K562 (cell line): ENCODE measurements at regions not wholly inside any gene's neighbourhood (a gene's known extent, or its start where the extent isn't known, plus 50 kb on each side); places are given as distances from the start of the nearest gene placed in this dataset.

Experiments used
- FOSL1 ChIP-seq: fragments of 200-800 bp; sonication (Bioruptor generic); conservative IDR thresholded peaks from 2 replicates; pipeline ENCODE4 v1.6.1; 2016; ENCODE audit warnings: missing genetic modification characterization, missing compliant biosample characterization
- NCOR1 ChIP-seq: fragments of 450-650 bp; IDR thresholded peaks from 2 replicates; pipeline ENCODE4 v1.6.1; 2016; ENCODE audit warnings: mild to moderate bottlenecking, moderate library complexity
- PPARD ChIP-seq: fragments of 250-450 bp; sonication (Bioruptor Pico); IDR thresholded peaks from 2 replicates; pipeline ENCODE4 v1.8.0; 2022; ENCODE audit warnings: inconsistent platforms, mild to moderate bottlenecking, moderate library complexity
- SMARCB1 ChIP-seq: IDR thresholded peaks from 2 replicates; pipeline ENCODE4 v1.6.1; 2011; ENCODE audit warnings: improper control_type of control experiment, low read depth; ENCODE audit not compliant: insufficient read length
- ZFP30 ChIP-seq: fragments of 250-450 bp; sonication (Bioruptor Pico); IDR thresholded peaks from 2 replicates; pipeline ENCODE4 v1.8.0; 2022; ENCODE audit warnings: moderate library complexity, mild to moderate bottlenecking, inconsistent platforms, borderline replicate concordance
- ZNF124 ChIP-seq: sonication (generic); formaldehyde crosslinking; IDR thresholded peaks from 2 replicates; pipeline ENCODE4 v1.8.1; 2022; ENCODE audit warnings: missing genetic modification reagents
- TF ChIP-seq, protein P1 (sequence below): fragments of 450-650 bp; IDR thresholded peaks from 2 replicates; pipeline ENCODE4 v1.6.1; 2016
- TF ChIP-seq, protein P2 (sequence below): sonication (generic); formaldehyde crosslinking; IDR thresholded peaks from 2 replicates; pipeline ENCODE4 v1.5.0; 2020; ENCODE audit warnings: missing genetic modification reagents
- TF ChIP-seq, protein P3 (sequence below): fragments of 200-600 bp; sonication (generic); IDR thresholded peaks from one replicate; pipeline ENCODE4 v1.6.1; 2012; ENCODE audit warnings: mild to moderate bottlenecking, low read depth, low read length, inconsistent platforms
- TF ChIP-seq, protein P4 (sequence below), 3 experiments: fragments of 200-800 bp in 1 of 3; sonication (Bioruptor generic) in 1 of 3; sonication (generic) in 1 of 3; formaldehyde crosslinking in 1 of 3; IDR thresholded peaks; 2 replicates each; pipeline versions ENCODE4 v1.6.1 to v1.8.0; 2016 to 2022; ENCODE audit warnings: mild to moderate bottlenecking in 2 of 3, missing compliant biosample characterization in 2 of 3, missing genetic modification characterization in 2 of 3, missing genetic modification reagents in 1 of 3
- TF ChIP-seq, protein P5 (sequence below), 3 experiments: IDR thresholded peaks in 2 of 3; conservative IDR thresholded peaks in 1 of 3; 2 replicates each; pipeline ENCODE4 v1.5.1; 2011 to 2012; ENCODE audit warnings: low read length in 3 of 3, mild to moderate bottlenecking in 3 of 3, control low read depth in 2 of 3, improper control_type of control experiment in 1 of 3, inconsistent platforms in 1 of 3, low read depth in 1 of 3, mixed read lengths in 1 of 3, moderate library complexity in 1 of 3; ENCODE audit not compliant: insufficient read depth in 2 of 3

DNA sequence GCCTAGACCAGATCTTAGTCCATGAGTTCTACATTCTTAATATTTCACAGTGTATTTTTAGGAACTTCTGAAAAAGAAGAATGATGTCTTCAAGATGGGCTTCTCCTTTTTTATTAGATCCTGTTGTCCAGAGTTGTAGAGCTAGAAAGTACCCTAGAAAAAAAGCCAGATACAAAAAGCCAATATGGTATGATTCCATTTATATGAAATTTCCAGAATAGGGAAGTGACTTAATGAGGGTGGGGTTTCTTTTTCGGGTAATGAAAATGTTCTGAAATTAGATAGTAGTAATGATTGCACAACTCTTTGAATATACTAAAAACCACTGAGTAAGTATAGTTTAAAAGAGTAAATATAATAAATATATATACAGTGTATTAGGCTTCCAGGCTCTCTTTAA, 116.9 kb downstream of the NFKBIZ start:
- TF ChIP-seq, protein P1, sequence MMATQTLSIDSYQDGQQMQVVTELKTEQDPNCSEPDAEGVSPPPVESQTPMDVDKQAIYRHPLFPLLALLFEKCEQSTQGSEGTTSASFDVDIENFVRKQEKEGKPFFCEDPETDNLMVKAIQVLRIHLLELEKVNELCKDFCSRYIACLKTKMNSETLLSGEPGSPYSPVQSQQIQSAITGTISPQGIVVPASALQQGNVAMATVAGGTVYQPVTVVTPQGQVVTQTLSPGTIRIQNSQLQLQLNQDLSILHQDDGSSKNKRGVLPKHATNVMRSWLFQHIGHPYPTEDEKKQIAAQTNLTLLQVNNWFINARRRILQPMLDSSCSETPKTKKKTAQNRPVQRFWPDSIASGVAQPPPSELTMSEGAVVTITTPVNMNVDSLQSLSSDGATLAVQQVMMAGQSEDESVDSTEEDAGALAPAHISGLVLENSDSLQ = no peak
- TF ChIP-seq FOSL1 (tag) (no peak), SMARCB1 (no peak), PPARD (CRISPR knock-in tag) (no peak), NCOR1 (no peak), ZFP30 (CRISPR knock-in tag) (no peak), ZNF124 (CRISPR knock-in tag) (no peak)
- TF ChIP-seq, protein P2, sequence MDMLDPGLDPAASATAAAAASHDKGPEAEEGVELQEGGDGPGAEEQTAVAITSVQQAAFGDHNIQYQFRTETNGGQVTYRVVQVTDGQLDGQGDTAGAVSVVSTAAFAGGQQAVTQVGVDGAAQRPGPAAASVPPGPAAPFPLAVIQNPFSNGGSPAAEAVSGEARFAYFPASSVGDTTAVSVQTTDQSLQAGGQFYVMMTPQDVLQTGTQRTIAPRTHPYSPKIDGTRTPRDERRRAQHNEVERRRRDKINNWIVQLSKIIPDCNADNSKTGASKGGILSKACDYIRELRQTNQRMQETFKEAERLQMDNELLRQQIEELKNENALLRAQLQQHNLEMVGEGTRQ (CRISPR knock-in tag) = no peak
- TF ChIP-seq, protein P3, sequence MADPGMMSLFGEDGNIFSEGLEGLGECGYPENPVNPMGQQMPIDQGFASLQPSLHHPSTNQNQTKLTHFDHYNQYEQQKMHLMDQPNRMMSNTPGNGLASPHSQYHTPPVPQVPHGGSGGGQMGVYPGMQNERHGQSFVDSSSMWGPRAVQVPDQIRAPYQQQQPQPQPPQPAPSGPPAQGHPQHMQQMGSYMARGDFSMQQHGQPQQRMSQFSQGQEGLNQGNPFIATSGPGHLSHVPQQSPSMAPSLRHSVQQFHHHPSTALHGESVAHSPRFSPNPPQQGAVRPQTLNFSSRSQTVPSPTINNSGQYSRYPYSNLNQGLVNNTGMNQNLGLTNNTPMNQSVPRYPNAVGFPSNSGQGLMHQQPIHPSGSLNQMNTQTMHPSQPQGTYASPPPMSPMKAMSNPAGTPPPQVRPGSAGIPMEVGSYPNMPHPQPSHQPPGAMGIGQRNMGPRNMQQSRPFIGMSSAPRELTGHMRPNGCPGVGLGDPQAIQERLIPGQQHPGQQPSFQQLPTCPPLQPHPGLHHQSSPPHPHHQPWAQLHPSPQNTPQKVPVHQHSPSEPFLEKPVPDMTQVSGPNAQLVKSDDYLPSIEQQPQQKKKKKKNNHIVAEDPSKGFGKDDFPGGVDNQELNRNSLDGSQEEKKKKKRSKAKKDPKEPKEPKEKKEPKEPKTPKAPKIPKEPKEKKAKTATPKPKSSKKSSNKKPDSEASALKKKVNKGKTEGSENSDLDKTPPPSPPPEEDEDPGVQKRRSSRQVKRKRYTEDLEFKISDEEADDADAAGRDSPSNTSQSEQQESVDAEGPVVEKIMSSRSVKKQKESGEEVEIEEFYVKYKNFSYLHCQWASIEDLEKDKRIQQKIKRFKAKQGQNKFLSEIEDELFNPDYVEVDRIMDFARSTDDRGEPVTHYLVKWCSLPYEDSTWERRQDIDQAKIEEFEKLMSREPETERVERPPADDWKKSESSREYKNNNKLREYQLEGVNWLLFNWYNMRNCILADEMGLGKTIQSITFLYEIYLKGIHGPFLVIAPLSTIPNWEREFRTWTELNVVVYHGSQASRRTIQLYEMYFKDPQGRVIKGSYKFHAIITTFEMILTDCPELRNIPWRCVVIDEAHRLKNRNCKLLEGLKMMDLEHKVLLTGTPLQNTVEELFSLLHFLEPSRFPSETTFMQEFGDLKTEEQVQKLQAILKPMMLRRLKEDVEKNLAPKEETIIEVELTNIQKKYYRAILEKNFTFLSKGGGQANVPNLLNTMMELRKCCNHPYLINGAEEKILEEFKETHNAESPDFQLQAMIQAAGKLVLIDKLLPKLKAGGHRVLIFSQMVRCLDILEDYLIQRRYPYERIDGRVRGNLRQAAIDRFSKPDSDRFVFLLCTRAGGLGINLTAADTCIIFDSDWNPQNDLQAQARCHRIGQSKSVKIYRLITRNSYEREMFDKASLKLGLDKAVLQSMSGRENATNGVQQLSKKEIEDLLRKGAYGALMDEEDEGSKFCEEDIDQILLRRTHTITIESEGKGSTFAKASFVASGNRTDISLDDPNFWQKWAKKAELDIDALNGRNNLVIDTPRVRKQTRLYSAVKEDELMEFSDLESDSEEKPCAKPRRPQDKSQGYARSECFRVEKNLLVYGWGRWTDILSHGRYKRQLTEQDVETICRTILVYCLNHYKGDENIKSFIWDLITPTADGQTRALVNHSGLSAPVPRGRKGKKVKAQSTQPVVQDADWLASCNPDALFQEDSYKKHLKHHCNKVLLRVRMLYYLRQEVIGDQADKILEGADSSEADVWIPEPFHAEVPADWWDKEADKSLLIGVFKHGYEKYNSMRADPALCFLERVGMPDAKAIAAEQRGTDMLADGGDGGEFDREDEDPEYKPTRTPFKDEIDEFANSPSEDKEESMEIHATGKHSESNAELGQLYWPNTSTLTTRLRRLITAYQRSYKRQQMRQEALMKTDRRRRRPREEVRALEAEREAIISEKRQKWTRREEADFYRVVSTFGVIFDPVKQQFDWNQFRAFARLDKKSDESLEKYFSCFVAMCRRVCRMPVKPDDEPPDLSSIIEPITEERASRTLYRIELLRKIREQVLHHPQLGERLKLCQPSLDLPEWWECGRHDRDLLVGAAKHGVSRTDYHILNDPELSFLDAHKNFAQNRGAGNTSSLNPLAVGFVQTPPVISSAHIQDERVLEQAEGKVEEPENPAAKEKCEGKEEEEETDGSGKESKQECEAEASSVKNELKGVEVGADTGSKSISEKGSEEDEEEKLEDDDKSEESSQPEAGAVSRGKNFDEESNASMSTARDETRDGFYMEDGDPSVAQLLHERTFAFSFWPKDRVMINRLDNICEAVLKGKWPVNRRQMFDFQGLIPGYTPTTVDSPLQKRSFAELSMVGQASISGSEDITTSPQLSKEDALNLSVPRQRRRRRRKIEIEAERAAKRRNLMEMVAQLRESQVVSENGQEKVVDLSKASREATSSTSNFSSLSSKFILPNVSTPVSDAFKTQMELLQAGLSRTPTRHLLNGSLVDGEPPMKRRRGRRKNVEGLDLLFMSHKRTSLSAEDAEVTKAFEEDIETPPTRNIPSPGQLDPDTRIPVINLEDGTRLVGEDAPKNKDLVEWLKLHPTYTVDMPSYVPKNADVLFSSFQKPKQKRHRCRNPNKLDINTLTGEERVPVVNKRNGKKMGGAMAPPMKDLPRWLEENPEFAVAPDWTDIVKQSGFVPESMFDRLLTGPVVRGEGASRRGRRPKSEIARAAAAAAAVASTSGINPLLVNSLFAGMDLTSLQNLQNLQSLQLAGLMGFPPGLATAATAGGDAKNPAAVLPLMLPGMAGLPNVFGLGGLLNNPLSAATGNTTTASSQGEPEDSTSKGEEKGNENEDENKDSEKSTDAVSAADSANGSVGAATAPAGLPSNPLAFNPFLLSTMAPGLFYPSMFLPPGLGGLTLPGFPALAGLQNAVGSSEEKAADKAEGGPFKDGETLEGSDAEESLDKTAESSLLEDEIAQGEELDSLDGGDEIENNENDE = no peak
- TF ChIP-seq, protein P4, sequence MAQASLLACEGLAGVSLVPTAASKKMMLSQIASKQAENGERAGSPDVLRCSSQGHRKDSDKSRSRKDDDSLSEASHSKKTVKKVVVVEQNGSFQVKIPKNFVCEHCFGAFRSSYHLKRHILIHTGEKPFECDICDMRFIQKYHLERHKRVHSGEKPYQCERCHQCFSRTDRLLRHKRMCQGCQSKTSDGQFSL (CRISPR knock-in tag; IDR thresholded peaks at IDR 0.05) = no peak
- TF ChIP-seq, protein P4 (tag; IDR thresholded peaks at IDR 0.05) = no peak
- TF ChIP-seq, protein P5, sequence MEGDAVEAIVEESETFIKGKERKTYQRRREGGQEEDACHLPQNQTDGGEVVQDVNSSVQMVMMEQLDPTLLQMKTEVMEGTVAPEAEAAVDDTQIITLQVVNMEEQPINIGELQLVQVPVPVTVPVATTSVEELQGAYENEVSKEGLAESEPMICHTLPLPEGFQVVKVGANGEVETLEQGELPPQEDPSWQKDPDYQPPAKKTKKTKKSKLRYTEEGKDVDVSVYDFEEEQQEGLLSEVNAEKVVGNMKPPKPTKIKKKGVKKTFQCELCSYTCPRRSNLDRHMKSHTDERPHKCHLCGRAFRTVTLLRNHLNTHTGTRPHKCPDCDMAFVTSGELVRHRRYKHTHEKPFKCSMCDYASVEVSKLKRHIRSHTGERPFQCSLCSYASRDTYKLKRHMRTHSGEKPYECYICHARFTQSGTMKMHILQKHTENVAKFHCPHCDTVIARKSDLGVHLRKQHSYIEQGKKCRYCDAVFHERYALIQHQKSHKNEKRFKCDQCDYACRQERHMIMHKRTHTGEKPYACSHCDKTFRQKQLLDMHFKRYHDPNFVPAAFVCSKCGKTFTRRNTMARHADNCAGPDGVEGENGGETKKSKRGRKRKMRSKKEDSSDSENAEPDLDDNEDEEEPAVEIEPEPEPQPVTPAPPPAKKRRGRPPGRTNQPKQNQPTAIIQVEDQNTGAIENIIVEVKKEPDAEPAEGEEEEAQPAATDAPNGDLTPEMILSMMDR (IDR thresholded peaks at IDR 0.05 in 2 of 3, conservative IDR thresholded peaks at IDR 0.05 in 1 of 3; ENCODE audit: insufficient read depth in 2 of 3, low read depth in 1 of 3, low read length in 3 of 3) = no peak
